Kidney capillary endothelial cell (primary cell): ENCODE measurements at regions not wholly inside any gene's neighbourhood (a gene's known extent, or its start where the extent isn't known, plus 50 kb on each side); places are given as distances from the start of the nearest gene placed in this dataset.
A peak's percentile ranks its signal among the peaks of the same experiment; 100 is the strongest.
"Not testable (repeated sequence)": the region's sequence is repeated elsewhere in the genome, so short reads cannot be mapped to it uniquely, and the experiment has no call there.

Experiments
- DNase-seq: peaks from one replicate; pipeline ENCODE4 v3.0.0-alpha.2; 2018; ENCODE audit warnings: low spot score

GRCh38 chr17:11182430-11182829 is 58.6 kb upstream of the SHISA6 start:
- no peak for DNase-seq

- DNase-seq: no peak
Observed at GRCh38 chr17:11178581-11178980, 62.4 kb upstream of the SHISA6 start.

GRCh38 chr17:11177340-11177739 is 63.7 kb upstream of the SHISA6 start:
- DNase-seq: no peak

GRCh38 chr17:11176549-11176948 is 64.5 kb upstream of the SHISA6 start:
- DNase-seq: no peak

GRCh38 chr17:11170881-11171280 is 70.1 kb upstream of the SHISA6 start:
- DNase-seq: no peak

- DNase-seq: no peak
Observed at GRCh38 chr17:11151818-11152425, 89.1 kb upstream of the SHISA6 start.

GRCh38 chr17:11150906-11151511 is 90.0 kb upstream of the SHISA6 start:
- DNase-seq: not testable (repeated sequence)

GRCh38 chr17:11144358-11145233 is 96.4 kb upstream of the SHISA6 start:
- DNase-seq: peak; percentile 48

- no peak for DNase-seq
Observed at GRCh38 chr17:11142231-11142630, 98.8 kb upstream of the SHISA6 start.

- DNase-seq: no peak
Observed at GRCh38 chr17:11140501-11140900, 100.5 kb upstream of the SHISA6 start.

- DNase-seq: no peak
Observed at GRCh38 chr17:11140043-11140442, 101.0 kb upstream of the SHISA6 start.

- DNase-seq: no peak
Observed at GRCh38 chr17:11138023-11138422, 103.0 kb upstream of the SHISA6 start.

GRCh38 chr17:11135819-11136218 is 105.2 kb upstream of the SHISA6 start:
- no peak for DNase-seq

GRCh38 chr17:11130367-11130766 is 110.6 kb upstream of the SHISA6 start:
- no peak for DNase-seq

GRCh38 chr17:11122908-11123307 is 118.1 kb upstream of the SHISA6 start:
- no peak for DNase-seq

- DNase-seq: no peak
Observed at GRCh38 chr17:11121341-11121985, 119.5 kb upstream of the SHISA6 start.

- DNase-seq: no peak
Observed at GRCh38 chr17:11109106-11109505, 131.9 kb upstream of the SHISA6 start.

GRCh38 chr17:11105141-11105540 is 135.9 kb upstream of the SHISA6 start:
- DNase-seq: no peak

GRCh38 chr17:11097121-11097520 is 143.9 kb upstream of the SHISA6 start:
- no peak for DNase-seq

- DNase-seq: no peak
Observed at GRCh38 chr17:11094331-11094730, 146.7 kb upstream of the SHISA6 start.

- no peak for DNase-seq
Observed at GRCh38 chr17:11086646-11087340, 154.2 kb upstream of the SHISA6 start.

- no peak for DNase-seq
Observed at GRCh38 chr17:11082559-11082958, 158.5 kb upstream of the SHISA6 start.
